Left kidney (tissue), 1 donor: ENCODE measurements at regions not wholly inside any gene's neighbourhood (a gene's known extent, or its start where the extent isn't known, plus 50 kb on each side); places are given as distances from the start of the nearest gene placed in this dataset.

Experiments used
- DNase-seq: peaks from one replicate; pipeline ENCODE4 v3.0.0-alpha.2; 2013

- DNase-seq: no peak
These were observed 527.2 kb downstream of the FLRT2 start for GRCh38 chr14:86057018-86057667.

- no peak for DNase-seq
These were observed 525.6 kb downstream of the FLRT2 start for GRCh38 chr14:86055512-86056075.

GRCh38 chr14:86052868-86053267 lies 522.9 kb downstream of the FLRT2 start:
- DNase-seq: no peak

- no peak for DNase-seq
These were observed 520.8 kb downstream of the FLRT2 start for GRCh38 chr14:86050757-86051156.

GRCh38 chr14:86050072-86050683 lies 520.2 kb downstream of the FLRT2 start:
- DNase-seq: no peak

GRCh38 chr14:86039176-86039575 lies 509.2 kb downstream of the FLRT2 start:
- DNase-seq: no peak

GRCh38 chr14:86038387-86039042 lies 508.6 kb downstream of the FLRT2 start:
- DNase-seq: peak; percentile 31

GRCh38 chr14:86035882-86036281 lies 505.9 kb downstream of the FLRT2 start:
- no peak for DNase-seq

GRCh38 chr14:86027990-86028389 lies 498.0 kb downstream of the FLRT2 start:
- no peak for DNase-seq

GRCh38 chr14:86027144-86027543 lies 497.2 kb downstream of the FLRT2 start:
- DNase-seq: no peak

- DNase-seq: no peak
These were observed 492.2 kb downstream of the FLRT2 start for GRCh38 chr14:86022031-86022629.

GRCh38 chr14:86020841-86021240 lies 490.9 kb downstream of the FLRT2 start:
- no peak for DNase-seq

GRCh38 chr14:86015941-86016340 lies 486.0 kb downstream of the FLRT2 start:
- no peak for DNase-seq

- no peak for DNase-seq
These were observed 485.6 kb downstream of the FLRT2 start for GRCh38 chr14:86015511-86015910.

GRCh38 chr14:86013641-86014040 lies 483.7 kb downstream of the FLRT2 start:
- DNase-seq: no peak

GRCh38 chr14:86012461-86012860 lies 482.5 kb downstream of the FLRT2 start:
- DNase-seq: no peak

GRCh38 chr14:86003998-86004397 lies 474.1 kb downstream of the FLRT2 start:
- DNase-seq: no peak

GRCh38 chr14:85996551-85996950 lies 466.6 kb downstream of the FLRT2 start:
- peak; percentile 35 for DNase-seq

GRCh38 chr14:85991156-85991555 lies 461.2 kb downstream of the FLRT2 start:
- DNase-seq: no peak

GRCh38 chr14:85987907-85988306 lies 458.0 kb downstream of the FLRT2 start:
- DNase-seq: no peak

- DNase-seq: no peak
These were observed 457.3 kb downstream of the FLRT2 start for GRCh38 chr14:85987292-85987691.

GRCh38 chr14:85978582-85979250 lies 448.8 kb downstream of the FLRT2 start:
- no peak for DNase-seq
